GM12892 (cell line): ENCODE measurements at regions not wholly inside any gene's neighbourhood (a gene's known extent, or its start where the extent isn't known, plus 50 kb on each side); places are given as distances from the start of the nearest gene placed in this dataset.

Experiments used
- POLR2A ChIP-seq: IDR thresholded peaks from 2 replicates; pipeline ENCODE4 v1.6.1; 2011; ENCODE audit warnings: low read depth, low read length, control low read depth
- POLR2AphosphoS5 ChIP-seq: IDR thresholded peaks from 2 replicates; pipeline ENCODE4 v1.6.1; 2011; ENCODE audit warnings: low read depth, low read length, control low read depth
- TAF1 ChIP-seq: IDR thresholded peaks from 2 replicates; pipeline ENCODE4 v1.6.1; 2011; ENCODE audit warnings: low read depth, mild to moderate bottlenecking, control low read depth, low read length, borderline replicate concordance

GRCh38 chr6:125471667-125472066, 169.9 kb upstream of the HDDC2 start:
- TF ChIP-seq POLR2A (no peak), TAF1 (no peak), POLR2AphosphoS5 (no peak)
